ENCODE measurements at regions not wholly inside any gene's neighbourhood (a gene's known extent, or its start where the extent isn't known, plus 50 kb on each side); places are given as distances from the start of the nearest gene placed in this dataset.
A peak's percentile ranks its signal among the peaks of the same experiment; 100 is the strongest.

- H3K9me3 ChIP-seq (ENCODE audit: control insufficient read depth, low read length), result no peaks in the 10 kb centered on the region
- peaks cover 28% of the 10 kb centered on the region for H3K4me1 ChIP-seq (ENCODE audit: control insufficient read depth, insufficient read depth, low read length, poor library complexity, severe bottlenecking)
- no peak overlapping the region for H3K27ac ChIP-seq (ENCODE audit: low read depth, low read length, severe bottlenecking)
- H3K4me3 ChIP-seq (ENCODE audit: extremely low read depth, insufficient read depth, low read length, poor library complexity, severe bottlenecking), result no peak overlapping the region
- WGBS, 2 experiments (ENCODE audit: insufficient coverage in 2 of 2), result 18 to 63% methylated on average over 2 of the region's 3 CpGs
- no peaks in the 10 kb centered on the region for H3K36me3 ChIP-seq (ENCODE audit: control insufficient read depth, insufficient read depth, low read length)
These were observed 148.0 kb upstream of the LRFN2 start for GRCh38 chr6:40735121-40735520.

DNA sequence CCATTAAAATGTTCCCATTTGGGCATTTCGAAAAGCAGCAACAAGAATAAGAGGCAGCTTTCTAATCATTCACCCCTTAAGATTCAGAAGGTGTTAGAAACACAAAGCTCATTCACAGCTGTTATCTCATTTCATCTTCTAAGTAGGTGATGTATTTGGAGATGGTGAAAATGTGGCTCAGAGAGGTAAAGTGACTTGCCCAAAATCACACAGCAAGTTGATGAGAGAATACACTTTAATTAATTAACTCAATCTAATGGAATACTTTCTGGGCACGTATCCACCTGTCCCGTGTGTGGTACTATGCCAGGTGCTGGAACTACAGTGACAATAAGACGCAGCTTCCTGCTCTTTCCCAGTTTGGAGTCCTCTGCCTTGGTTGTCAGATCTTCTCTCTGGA lies 147.4 kb upstream of the LRFN2 start:
- 97 to 98% methylated on average over 3 to 4 of the region's 4 CpGs for WGBS, 2 experiments (ENCODE audit: insufficient coverage in 2 of 2)
- Histone ChIP-seq H3K4me3 (ENCODE audit: extremely low read depth, insufficient read depth, low read length, poor library complexity, severe bottlenecking) (no peak overlapping the region), H3K4me1 (ENCODE audit: control insufficient read depth, insufficient read depth, low read length, poor library complexity, severe bottlenecking) (peaks cover 28% of the 10 kb centered on the region), H3K9me3 (ENCODE audit: control insufficient read depth, low read length) (no peaks in the 10 kb centered on the region), H3K27ac (ENCODE audit: low read depth, low read length, severe bottlenecking) (no peak overlapping the region), H3K36me3 (ENCODE audit: control insufficient read depth, insufficient read depth, low read length) (no peaks in the 10 kb centered on the region)

- Histone ChIP-seq H3K36me3 (ENCODE audit: control insufficient read depth, insufficient read depth, low read length) (no peaks in the 10 kb centered on the region), H3K4me3 (ENCODE audit: extremely low read depth, insufficient read depth, low read length, poor library complexity, severe bottlenecking) (no peak overlapping the region), H3K9me3 (ENCODE audit: control insufficient read depth, low read length) (no peaks in the 10 kb centered on the region), H3K27ac (ENCODE audit: low read depth, low read length, severe bottlenecking) (no peak overlapping the region), H3K4me1 (ENCODE audit: control insufficient read depth, insufficient read depth, low read length, poor library complexity, severe bottlenecking) (peaks cover 28% of the 10 kb centered on the region)
- 89 to 100% methylated on average over 2 to 3 of the region's 4 CpGs for WGBS, 2 experiments (ENCODE audit: insufficient coverage in 2 of 2)
These were observed 146.7 kb upstream of the LRFN2 start for GRCh38 chr6:40733770-40734396.

GRCh38 chr6:40733290-40733689 lies 146.1 kb upstream of the LRFN2 start:
- peaks cover 28% of the 10 kb centered on the region for H3K4me1 ChIP-seq (ENCODE audit: control insufficient read depth, insufficient read depth, low read length, poor library complexity, severe bottlenecking)

DNA sequence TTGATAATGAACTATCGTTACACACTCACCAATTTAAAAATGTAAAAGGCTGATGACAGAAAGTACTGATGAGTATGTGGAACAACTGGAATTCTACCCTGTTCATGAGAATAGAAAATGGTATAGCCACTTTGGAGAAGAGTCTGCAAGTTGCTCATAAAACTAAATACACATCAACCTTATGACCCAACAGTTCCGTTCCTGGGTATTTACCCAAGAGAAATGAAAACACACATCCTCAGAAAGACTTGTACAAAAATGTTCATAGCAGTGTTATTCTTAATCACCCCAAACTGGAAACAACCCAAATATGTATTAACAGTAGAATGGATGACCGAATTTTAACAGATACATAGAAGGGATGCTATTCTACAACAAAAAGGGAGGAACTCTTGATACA lies 145.7 kb upstream of the LRFN2 start:
- WGBS, 2 experiments (ENCODE audit: insufficient coverage in 2 of 2), result no CpG with 5 or more reads among the region's 3 CpGs

More at GRCh38 chr6:40733290-40733689, 146.1 kb upstream of the LRFN2 start:
- 63% methylated on average over 1 of the region's 1 CpG; no CpG with 5 or more reads in 1 of the 2 experiments for WGBS, 2 experiments (ENCODE audit: insufficient coverage in 2 of 2)
- Histone ChIP-seq H3K9me3 (ENCODE audit: control insufficient read depth, low read length) (no peaks in the 10 kb centered on the region), H3K4me3 (ENCODE audit: extremely low read depth, insufficient read depth, low read length, poor library complexity, severe bottlenecking) (no peak overlapping the region), H3K27ac (ENCODE audit: low read depth, low read length, severe bottlenecking) (peak overlapping the region; percentile 54), H3K36me3 (ENCODE audit: control insufficient read depth, insufficient read depth, low read length) (no peaks in the 10 kb centered on the region)

DNA sequence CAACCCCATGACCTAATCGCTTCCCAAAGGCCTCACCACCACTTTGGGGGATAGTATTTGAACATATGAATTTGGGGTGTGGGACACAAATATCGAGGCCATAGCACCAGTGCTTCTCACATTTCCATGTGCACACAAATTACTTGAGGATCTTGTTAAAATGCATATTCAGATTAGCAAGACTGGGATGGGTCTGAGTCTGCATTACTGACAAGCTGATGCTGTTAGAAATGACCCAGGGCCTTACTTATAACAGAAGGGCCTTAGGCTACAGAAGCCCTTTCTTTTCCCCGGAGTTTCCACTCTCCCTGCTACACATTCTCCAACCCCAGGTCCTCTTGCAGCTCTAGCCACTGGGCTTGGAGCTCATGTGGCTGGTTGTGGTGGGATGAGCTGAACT lies 141.5 kb upstream of the LRFN2 start:
- H3K36me3 ChIP-seq (ENCODE audit: control insufficient read depth, insufficient read depth, low read length), result no peaks in the 10 kb centered on the region
- no peak overlapping the region for H3K27ac ChIP-seq (ENCODE audit: low read depth, low read length, severe bottlenecking)
- no peak overlapping the region for H3K4me3 ChIP-seq (ENCODE audit: extremely low read depth, insufficient read depth, low read length, poor library complexity, severe bottlenecking)
- no peaks in the 10 kb centered on the region for H3K9me3 ChIP-seq (ENCODE audit: control insufficient read depth, low read length)
- 86% methylated on average over 1 of the region's 3 CpGs; no CpG with 5 or more reads in 1 of the 2 experiments for WGBS, 2 experiments (ENCODE audit: insufficient coverage in 2 of 2)
- peaks cover 37% of the 10 kb centered on the region for H3K4me1 ChIP-seq (ENCODE audit: control insufficient read depth, insufficient read depth, low read length, poor library complexity, severe bottlenecking)

More for the DNA sequence above, 145.7 kb upstream of the LRFN2 start:
- Histone ChIP-seq H3K9me3 (ENCODE audit: control insufficient read depth, low read length) (no peaks in the 10 kb centered on the region), H3K36me3 (ENCODE audit: control insufficient read depth, insufficient read depth, low read length) (no peaks in the 10 kb centered on the region), H3K4me3 (ENCODE audit: extremely low read depth, insufficient read depth, low read length, poor library complexity, severe bottlenecking) (no peak overlapping the region), H3K4me1 (ENCODE audit: control insufficient read depth, insufficient read depth, low read length, poor library complexity, severe bottlenecking) (peaks cover 28% of the 10 kb centered on the region), H3K27ac (ENCODE audit: low read depth, low read length, severe bottlenecking) (peak overlapping the region; percentile 54)

- no peaks in the 10 kb centered on the region for H3K36me3 ChIP-seq (ENCODE audit: control insufficient read depth, insufficient read depth, low read length)
- no CpG with 5 or more reads among the region's 1 CpG for WGBS, 2 experiments (ENCODE audit: insufficient coverage in 2 of 2)
- no peak overlapping the region for H3K27ac ChIP-seq (ENCODE audit: low read depth, low read length, severe bottlenecking)
- no peak overlapping the region for H3K4me3 ChIP-seq (ENCODE audit: extremely low read depth, insufficient read depth, low read length, poor library complexity, severe bottlenecking)
- H3K9me3 ChIP-seq (ENCODE audit: control insufficient read depth, low read length), result no peaks in the 10 kb centered on the region
- peaks cover 44% of the 10 kb centered on the region for H3K4me1 ChIP-seq (ENCODE audit: control insufficient read depth, insufficient read depth, low read length, poor library complexity, severe bottlenecking)
These were observed 140.1 kb upstream of the LRFN2 start for GRCh38 chr6:40727271-40727670.

GRCh38 chr6:40726853-40727252 lies 139.7 kb upstream of the LRFN2 start:
- no peak overlapping the region for H3K27ac ChIP-seq (ENCODE audit: low read depth, low read length, severe bottlenecking)
- H3K9me3 ChIP-seq (ENCODE audit: control insufficient read depth, low read length), result no peaks in the 10 kb centered on the region
- WGBS, 2 experiments (ENCODE audit: insufficient coverage in 2 of 2), result 95 to 100% methylated on average over 2 to 3 of the region's 5 CpGs
- H3K4me3 ChIP-seq (ENCODE audit: extremely low read depth, insufficient read depth, low read length, poor library complexity, severe bottlenecking), result no peak overlapping the region
- H3K4me1 ChIP-seq (ENCODE audit: control insufficient read depth, insufficient read depth, low read length, poor library complexity, severe bottlenecking), result peaks cover 48% of the 10 kb centered on the region
- H3K36me3 ChIP-seq (ENCODE audit: control insufficient read depth, insufficient read depth, low read length), result no peaks in the 10 kb centered on the region

- H3K9me3 ChIP-seq (ENCODE audit: control insufficient read depth, low read length), result no peaks in the 10 kb centered on the region
- H3K4me3 ChIP-seq (ENCODE audit: extremely low read depth, insufficient read depth, low read length, poor library complexity, severe bottlenecking), result no peak overlapping the region
- 100% methylated on average over 1 to 2 of the region's 2 CpGs for WGBS, 2 experiments (ENCODE audit: insufficient coverage in 2 of 2)
- no peak overlapping the region for H3K27ac ChIP-seq (ENCODE audit: low read depth, low read length, severe bottlenecking)
- no peaks in the 10 kb centered on the region for H3K36me3 ChIP-seq (ENCODE audit: control insufficient read depth, insufficient read depth, low read length)
- peaks cover 54% of the 10 kb centered on the region for H3K4me1 ChIP-seq (ENCODE audit: control insufficient read depth, insufficient read depth, low read length, poor library complexity, severe bottlenecking)
These were observed 138.2 kb upstream of the LRFN2 start for GRCh38 chr6:40725390-40725789.

DNA sequence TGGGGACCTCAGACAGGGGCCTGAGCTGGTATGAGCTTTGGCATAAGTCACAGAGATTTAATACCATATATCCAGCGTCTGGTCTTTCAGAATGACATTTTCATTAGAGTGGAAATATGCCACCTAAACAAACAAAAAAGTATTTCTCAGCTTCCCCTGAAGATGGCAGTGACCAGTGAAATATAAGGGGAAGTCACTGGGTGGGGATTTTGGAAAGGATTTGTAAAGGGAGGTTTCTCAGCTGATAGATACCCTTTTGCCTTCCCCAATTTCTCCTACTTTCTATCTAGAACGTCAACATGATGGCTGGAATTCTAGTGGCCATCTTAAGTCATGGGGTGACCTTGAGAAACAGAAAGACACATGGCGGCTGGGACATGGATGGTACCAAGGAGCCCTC lies 137.7 kb upstream of the LRFN2 start:
- WGBS, 2 experiments (ENCODE audit: insufficient coverage in 2 of 2), result 80 to 100% methylated on average over 1 to 2 of the region's 3 CpGs
- H3K9me3 ChIP-seq (ENCODE audit: control insufficient read depth, low read length), result no peaks in the 10 kb centered on the region
- H3K36me3 ChIP-seq (ENCODE audit: control insufficient read depth, insufficient read depth, low read length), result no peaks in the 10 kb centered on the region
- peaks cover 59% of the 10 kb centered on the region for H3K4me1 ChIP-seq (ENCODE audit: control insufficient read depth, insufficient read depth, low read length, poor library complexity, severe bottlenecking)
- H3K27ac ChIP-seq (ENCODE audit: low read depth, low read length, severe bottlenecking), result no peak overlapping the region
- no peak overlapping the region for H3K4me3 ChIP-seq (ENCODE audit: extremely low read depth, insufficient read depth, low read length, poor library complexity, severe bottlenecking)

DNA sequence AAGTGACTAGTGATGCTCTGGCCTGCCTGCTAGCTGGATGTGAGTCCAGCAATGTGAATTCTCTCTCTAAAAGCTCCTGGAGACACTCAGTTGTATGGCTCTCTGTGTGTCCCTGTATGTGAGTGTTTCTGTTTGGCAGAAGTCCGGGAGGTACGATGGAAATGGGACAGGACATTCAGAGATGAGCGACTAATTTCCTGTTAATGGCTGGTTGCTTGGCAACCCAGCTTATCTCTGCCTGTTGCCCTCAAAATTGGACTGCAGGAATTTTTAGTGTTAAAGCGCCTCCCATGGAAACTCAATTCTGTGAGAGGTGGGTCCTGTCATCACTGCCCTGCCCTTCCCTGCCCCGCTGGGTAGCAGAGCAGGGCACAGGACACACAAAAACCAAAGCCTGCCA lies 136.8 kb upstream of the LRFN2 start:
- no peak overlapping the region for H3K4me3 ChIP-seq (ENCODE audit: extremely low read depth, insufficient read depth, low read length, poor library complexity, severe bottlenecking)
- H3K4me1 ChIP-seq (ENCODE audit: control insufficient read depth, insufficient read depth, low read length, poor library complexity, severe bottlenecking), result peaks cover 68% of the 10 kb centered on the region
- H3K9me3 ChIP-seq (ENCODE audit: control insufficient read depth, low read length), result no peaks in the 10 kb centered on the region
- H3K36me3 ChIP-seq (ENCODE audit: control insufficient read depth, insufficient read depth, low read length), result no peaks in the 10 kb centered on the region
- H3K27ac ChIP-seq (ENCODE audit: low read depth, low read length, severe bottlenecking), result peak overlapping the region; percentile 82
- 79 to 81% methylated on average over 4 to 5 of the region's 5 CpGs for WGBS, 2 experiments (ENCODE audit: insufficient coverage in 2 of 2)

All from mesodermal cell (in vitro differentiated cells).